Smooth muscle cell (in vitro differentiated cells): ENCODE measurements at regions not wholly inside any gene's neighbourhood (a gene's known extent, or its start where the extent isn't known, plus 50 kb on each side); places are given as distances from the start of the nearest gene placed in this dataset.

Experiments
- DNase-seq: peaks from one replicate; lab custom pipeline; 2025; ENCODE audit not compliant: unreplicated experiment; lab: John Stamatoyannopoulos, UW
- H2AFZ ChIP-seq: fragments of 200-600 bp; sonication (generic); 2 replicates; pipeline ENCODE4 v1.6.0; 2016; ENCODE audit warnings: antibody characterized with exemption, low read depth, mild to moderate bottlenecking
- H3F3A ChIP-seq: fragments of 200-600 bp; sonication (generic); 2 replicates; pipeline ENCODE4 v1.6.0; 2017; ENCODE audit warnings: antibody characterized with exemption, low read depth
- H3K27ac ChIP-seq: fragments of 200-600 bp; sonication (generic); 2 replicates; pipeline ENCODE4 v1.5.1; 2016; ENCODE audit warnings: low read depth, mild to moderate bottlenecking
- H3K27me3 ChIP-seq: fragments of 200-600 bp; sonication (generic); 2 replicates; pipeline ENCODE4 v1.6.1; 2016; ENCODE audit warnings: low read depth, mild to moderate bottlenecking
- H3K36me3 ChIP-seq: fragments of 200-600 bp; sonication (generic); 2 replicates; pipeline ENCODE4 v1.5.1; 2016; ENCODE audit warnings: low read depth
- H3K4me1 ChIP-seq: fragments of 200-600 bp; sonication (generic); 2 replicates; pipeline ENCODE4 v1.5.1; 2016; ENCODE audit warnings: low read depth
- H3K4me2 ChIP-seq: fragments of 200-600 bp; sonication (generic); 2 replicates; pipeline ENCODE4 v1.6.0; 2016; ENCODE audit warnings: mild to moderate bottlenecking
- H3K4me3 ChIP-seq: fragments of 200-600 bp; sonication (generic); 2 replicates; pipeline ENCODE4 v1.5.1; 2016; ENCODE audit warnings: mild to moderate bottlenecking
- H3K79me2 ChIP-seq: fragments of 200-600 bp; sonication (generic); 2 replicates; pipeline ENCODE4 v1.6.0; 2016; ENCODE audit warnings: low read depth, mild to moderate bottlenecking
- H3K9ac ChIP-seq: fragments of 200-600 bp; sonication (generic); 2 replicates; pipeline ENCODE4 v1.6.0; 2016; ENCODE audit warnings: low read depth
- H3K9me3 ChIP-seq: fragments of 200-600 bp; sonication (generic); replicated peaks from 2 replicates; pipeline ENCODE4 v1.5.1; 2016; ENCODE audit warnings: low read depth
- H4K20me1 ChIP-seq: fragments of 200-600 bp; sonication (generic); 2 replicates; pipeline ENCODE4 v1.6.0; 2016; ENCODE audit warnings: low read depth
- WGBS: methylation state at CpG from one replicate; pipeline ENCODE4 v1.1.7; 2016; ENCODE audit warnings: low lambda C conversion rate; 5-methylcytosine and 5-hydroxymethylcytosine counted together
- TF ChIP-seq, protein P1 (sequence below): fragments of 200-600 bp; sonication (generic); IDR thresholded peaks from 2 replicates; pipeline ENCODE4 v1.5.1; 2017; ENCODE audit warnings: borderline replicate concordance, mild to moderate bottlenecking, antibody characterized with exemption; ENCODE audit not compliant: insufficient read depth, poor library complexity, severe bottlenecking

DNA sequence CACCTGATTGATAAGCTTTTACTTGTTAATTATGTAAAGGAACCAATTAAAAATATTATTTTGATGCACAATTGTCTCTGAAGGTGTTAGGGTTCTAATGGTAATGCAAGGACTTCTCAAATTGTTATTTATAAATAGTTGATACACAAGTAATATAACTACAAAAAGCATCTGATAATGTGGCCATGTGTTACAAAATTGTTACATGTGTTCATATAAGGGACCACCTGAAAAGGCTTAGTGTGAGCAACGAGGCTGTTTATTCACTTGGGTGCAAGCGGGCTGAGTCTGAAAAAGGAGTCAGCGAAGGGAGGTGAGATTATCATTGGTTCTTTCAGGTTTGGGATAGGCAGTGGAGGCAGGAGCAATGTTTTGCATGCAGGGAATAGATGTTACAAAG lies 421.9 kb upstream of the CADM2 start:
- no peaks in the 10 kb centered on the region for H4K20me1 ChIP-seq
- no peaks in the 10 kb centered on the region for H3K27me3 ChIP-seq
- TF ChIP-seq, protein P1, sequence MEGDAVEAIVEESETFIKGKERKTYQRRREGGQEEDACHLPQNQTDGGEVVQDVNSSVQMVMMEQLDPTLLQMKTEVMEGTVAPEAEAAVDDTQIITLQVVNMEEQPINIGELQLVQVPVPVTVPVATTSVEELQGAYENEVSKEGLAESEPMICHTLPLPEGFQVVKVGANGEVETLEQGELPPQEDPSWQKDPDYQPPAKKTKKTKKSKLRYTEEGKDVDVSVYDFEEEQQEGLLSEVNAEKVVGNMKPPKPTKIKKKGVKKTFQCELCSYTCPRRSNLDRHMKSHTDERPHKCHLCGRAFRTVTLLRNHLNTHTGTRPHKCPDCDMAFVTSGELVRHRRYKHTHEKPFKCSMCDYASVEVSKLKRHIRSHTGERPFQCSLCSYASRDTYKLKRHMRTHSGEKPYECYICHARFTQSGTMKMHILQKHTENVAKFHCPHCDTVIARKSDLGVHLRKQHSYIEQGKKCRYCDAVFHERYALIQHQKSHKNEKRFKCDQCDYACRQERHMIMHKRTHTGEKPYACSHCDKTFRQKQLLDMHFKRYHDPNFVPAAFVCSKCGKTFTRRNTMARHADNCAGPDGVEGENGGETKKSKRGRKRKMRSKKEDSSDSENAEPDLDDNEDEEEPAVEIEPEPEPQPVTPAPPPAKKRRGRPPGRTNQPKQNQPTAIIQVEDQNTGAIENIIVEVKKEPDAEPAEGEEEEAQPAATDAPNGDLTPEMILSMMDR: no peak
- no peaks in the 10 kb centered on the region for H3K9me3 ChIP-seq
- H3K4me1 ChIP-seq: no peaks in the 10 kb centered on the region
- WGBS: 89% methylated on average over 3 of the region's 3 CpGs
- no peaks in the 10 kb centered on the region for H3K36me3 ChIP-seq
- no peak overlapping the region for H3K4me3 ChIP-seq
- no peak overlapping the region for H3K9ac ChIP-seq
- DNase-seq: no peak
- H3K4me2 ChIP-seq: no peak overlapping the region
- no peaks in the 10 kb centered on the region for H3F3A ChIP-seq
- no peaks in the 10 kb centered on the region for H3K79me2 ChIP-seq
- H3K27ac ChIP-seq: no peak overlapping the region
- H2AFZ ChIP-seq: no peak overlapping the region

- no peak overlapping the region for H3K4me2 ChIP-seq
- no peaks in the 10 kb centered on the region for H3K4me1 ChIP-seq
- TF ChIP-seq, protein P1: no peak
- H3K79me2 ChIP-seq: no peaks in the 10 kb centered on the region
- H3K27me3 ChIP-seq: no peaks in the 10 kb centered on the region
- no peak overlapping the region for H3K9ac ChIP-seq
- no peak for DNase-seq
- H3K27ac ChIP-seq: no peak overlapping the region
- H2AFZ ChIP-seq: no peak overlapping the region
- no peak overlapping the region for H3K4me3 ChIP-seq
- H4K20me1 ChIP-seq: no peaks in the 10 kb centered on the region
- no peaks in the 10 kb centered on the region for H3K36me3 ChIP-seq
- no peaks in the 10 kb centered on the region for H3K9me3 ChIP-seq
- H3F3A ChIP-seq: no peaks in the 10 kb centered on the region
Measured at GRCh38 chr3:84538597-84538996, 420.2 kb upstream of the CADM2 start.

GRCh38 chr3:84547207-84547606 lies 411.6 kb upstream of the CADM2 start:
- no peaks in the 10 kb centered on the region for H3K27me3 ChIP-seq

More at GRCh38 chr3:84547207-84547606, 411.6 kb upstream of the CADM2 start:
- Histone ChIP-seq H3K79me2 (no peaks in the 10 kb centered on the region), H3K4me3 (no peak overlapping the region), H3K9me3 (no peaks in the 10 kb centered on the region), H2AFZ (no peak overlapping the region), H3K9ac (no peak overlapping the region), H3K36me3 (no peaks in the 10 kb centered on the region), H3K4me1 (peaks cover 13% of the 10 kb centered on the region), H4K20me1 (no peaks in the 10 kb centered on the region), H3F3A (no peaks in the 10 kb centered on the region), H3K27ac (no peak overlapping the region), H3K4me2 (peak overlapping the region; percentile 66)
- DNase-seq: no peak
- WGBS: 38% methylated on average over 3 of the region's 3 CpGs
- TF ChIP-seq, protein P1: no peak
